Kidney capillary endothelial cell (primary cell): ENCODE measurements at regions not wholly inside any gene's neighbourhood (a gene's known extent, or its start where the extent isn't known, plus 50 kb on each side); places are given as distances from the start of the nearest gene placed in this dataset.
"Not testable (repeated sequence)": the region's sequence is repeated elsewhere in the genome, so short reads cannot be mapped to it uniquely, and the experiment has no call there.

ENCODE experiments used
- DNase-seq: peaks from one replicate; pipeline ENCODE4 v3.0.0-alpha.2; 2018; ENCODE audit warnings: low spot score

GRCh38 chr5:148880197-148880596, 53.8 kb downstream of the ADRB2 start:
- no peak for DNase-seq

- DNase-seq = no peak
These were observed 54.3 kb downstream of the ADRB2 start for GRCh38 chr5:148880696-148881095.

- DNase-seq = no peak
These were observed 55.9 kb downstream of the ADRB2 start for GRCh38 chr5:148882332-148882731.

GRCh38 chr5:148884339-148885020, 58.1 kb downstream of the ADRB2 start:
- DNase-seq = no peak

GRCh38 chr5:148887123-148887881, 60.9 kb downstream of the ADRB2 start:
- no peak for DNase-seq

- not testable (repeated sequence) for DNase-seq
These were observed 63.5 kb downstream of the ADRB2 start for GRCh38 chr5:148889936-148890335.

- DNase-seq = not testable (repeated sequence)
These were observed 69.0 kb downstream of the ADRB2 start for GRCh38 chr5:148895441-148895840.

GRCh38 chr5:148897842-148898241, 71.4 kb downstream of the ADRB2 start:
- no peak for DNase-seq

GRCh38 chr5:148898413-148899075, 72.1 kb downstream of the ADRB2 start:
- DNase-seq = no peak

GRCh38 chr5:148899993-148900392, 73.6 kb downstream of the ADRB2 start:
- DNase-seq = no peak

GRCh38 chr5:148902478-148902877, 76.1 kb downstream of the ADRB2 start:
- DNase-seq = no peak

- DNase-seq = no peak
These were observed 77.2 kb downstream of the ADRB2 start for GRCh38 chr5:148903587-148903986.

GRCh38 chr5:148904440-148904839, 78.0 kb downstream of the ADRB2 start:
- no peak for DNase-seq

GRCh38 chr5:148905541-148905940, 79.1 kb downstream of the ADRB2 start:
- DNase-seq = no peak

GRCh38 chr5:148906968-148907367, 80.6 kb downstream of the ADRB2 start:
- DNase-seq = no peak

GRCh38 chr5:148909040-148909439, 82.6 kb downstream of the ADRB2 start:
- no peak for DNase-seq

- DNase-seq = no peak
These were observed 83.4 kb downstream of the ADRB2 start for GRCh38 chr5:148909766-148910165.

GRCh38 chr5:148910216-148910615, 83.8 kb downstream of the ADRB2 start:
- no peak for DNase-seq

- DNase-seq = peak; percentile 83
These were observed 84.4 kb downstream of the ADRB2 start for GRCh38 chr5:148910686-148911361.

- no peak for DNase-seq
These were observed 85.0 kb downstream of the ADRB2 start for GRCh38 chr5:148911386-148911785.

- no peak for DNase-seq
These were observed 85.7 kb downstream of the ADRB2 start for GRCh38 chr5:148912146-148912545.

GRCh38 chr5:148912714-148913398, 86.4 kb downstream of the ADRB2 start:
- peak; percentile 98 for DNase-seq
